HG03039 (cell line): ENCODE measurements at regions not wholly inside any gene's neighbourhood (a gene's known extent, or its start where the extent isn't known, plus 50 kb on each side); places are given as distances from the start of the nearest gene placed in this dataset.

ENCODE experiments used
- ATAC-seq: cut with Tn5 transposase; IDR thresholded peaks from one replicate; pipeline ENCODE4 v1.9.1; 2021; ENCODE audit warnings: mild to moderate bottlenecking, moderate library complexity; ENCODE audit not compliant: unreplicated experiment

DNA sequence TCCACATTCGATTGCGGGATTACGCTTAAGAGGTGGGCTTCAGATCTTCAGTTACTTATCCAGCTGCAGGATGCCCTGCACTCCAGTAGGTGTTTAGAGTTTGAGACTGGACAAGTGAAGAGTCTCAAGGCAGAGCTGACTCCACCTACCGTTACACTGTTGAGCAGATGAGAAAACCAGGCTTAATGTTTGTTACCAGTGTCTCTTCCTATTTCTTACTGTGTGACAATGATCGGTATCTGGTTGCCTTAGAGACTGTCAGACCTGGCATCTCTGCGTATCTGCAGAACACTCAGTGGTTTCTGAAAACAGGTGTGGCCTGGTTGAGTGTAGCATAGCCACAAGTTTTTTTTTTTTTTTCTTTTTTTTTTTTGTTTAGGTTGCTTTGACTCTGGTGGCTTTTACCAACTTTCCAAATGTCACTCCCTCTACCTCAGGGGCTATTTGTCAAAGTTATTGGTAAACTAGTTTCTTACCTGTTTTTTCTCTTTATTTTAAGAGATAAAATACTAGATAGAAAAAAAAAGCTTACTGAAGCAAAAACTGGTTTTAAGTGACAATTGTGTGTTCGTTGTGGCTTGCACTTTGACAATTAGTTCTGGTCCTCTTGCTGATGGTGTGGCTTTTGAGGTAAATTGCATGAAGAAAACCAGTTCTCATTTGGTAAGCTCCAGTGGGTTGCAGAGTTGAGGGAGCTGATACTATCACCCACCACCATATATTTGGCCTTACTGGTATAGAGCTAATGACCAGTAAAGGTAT lies 284.8 kb downstream of the ETS1 start:
- ATAC-seq, result peak; percentile 83

DNA sequence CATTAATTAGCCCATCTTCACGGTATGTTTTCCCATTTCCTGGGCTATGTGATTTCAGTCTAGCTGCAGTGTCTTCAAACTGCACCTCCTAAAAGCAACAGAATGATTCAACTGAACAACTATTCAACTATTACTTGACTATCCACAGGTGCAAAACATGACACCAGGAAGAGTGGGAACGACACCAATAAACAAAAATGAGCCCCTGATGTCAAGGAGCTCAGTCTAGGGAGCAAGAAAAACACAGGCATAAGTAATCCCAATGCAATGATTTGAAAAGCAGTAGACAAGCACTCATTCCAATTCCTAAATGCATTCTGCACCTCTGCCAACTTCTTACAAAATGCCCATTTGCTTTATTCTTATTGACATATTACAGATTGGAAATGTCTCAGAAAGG lies 285.6 kb downstream of the ETS1 start:
- ATAC-seq, result no peak

DNA sequence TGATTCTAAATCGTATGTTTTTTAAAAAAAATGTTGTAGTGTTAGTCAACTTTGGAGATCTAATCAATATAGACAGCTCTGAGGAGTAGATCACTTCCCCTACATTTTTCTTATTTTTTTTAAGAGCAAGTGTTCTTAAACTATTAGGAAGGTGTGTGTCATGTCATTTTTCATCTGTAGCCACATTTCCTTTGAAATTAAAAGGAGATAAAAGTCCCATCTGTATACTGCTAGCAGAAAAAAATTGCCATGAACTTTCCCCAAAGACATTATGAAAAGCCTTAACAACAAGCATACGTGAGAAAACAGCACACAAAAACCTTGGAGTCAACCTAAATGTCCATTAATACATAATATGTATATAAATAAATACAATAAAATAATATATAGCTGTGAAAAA lies 286.6 kb downstream of the ETS1 start:
- ATAC-seq, result no peak

DNA sequence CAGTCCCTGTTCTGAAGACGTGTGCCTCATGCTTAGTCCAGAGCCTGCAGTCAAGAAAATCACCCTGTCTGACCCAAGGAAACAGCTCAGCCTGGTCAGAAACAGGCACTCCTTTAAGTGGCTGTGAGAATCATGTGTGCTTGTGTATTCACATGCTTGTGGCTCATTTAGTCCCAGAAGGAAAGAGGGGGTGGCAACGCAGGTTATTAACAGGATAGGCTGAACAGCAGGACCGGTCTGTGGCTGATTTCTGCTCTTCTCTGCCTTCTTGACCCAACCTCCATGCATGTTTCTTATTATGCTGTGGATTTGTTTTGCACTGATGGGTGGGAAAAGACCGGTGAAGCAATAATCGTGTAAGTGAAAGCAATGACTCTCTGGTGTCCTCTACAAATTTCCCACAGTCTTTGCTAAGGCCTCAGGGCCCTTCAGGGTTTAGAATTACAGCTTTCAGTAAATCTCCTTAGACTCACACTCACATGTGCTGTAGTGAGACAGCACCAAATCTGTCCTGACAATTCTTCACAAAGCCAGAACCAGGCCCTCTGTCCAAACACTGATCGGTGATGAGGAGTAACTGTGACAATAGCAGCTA lies 288.1 kb downstream of the ETS1 start:
- no peak for ATAC-seq

DNA sequence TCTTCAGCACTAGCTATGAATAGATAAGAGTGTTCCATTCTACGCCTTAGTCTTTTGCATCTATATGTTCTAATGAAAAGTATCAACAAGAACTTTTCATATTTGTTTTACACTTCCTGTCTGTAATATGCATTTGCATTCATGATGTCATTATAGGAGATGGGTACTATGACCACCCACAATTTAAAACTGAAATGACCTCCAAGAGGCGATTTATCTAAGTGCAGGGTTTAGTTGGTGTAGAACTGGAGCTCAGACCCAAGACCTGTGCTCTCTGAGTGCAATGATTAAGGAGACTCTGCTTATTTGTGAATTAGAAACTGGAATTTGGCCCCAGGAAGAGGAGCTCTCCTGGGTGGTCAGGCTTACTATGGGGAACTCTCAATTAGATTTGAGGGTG lies 289.1 kb downstream of the ETS1 start:
- no peak for ATAC-seq

DNA sequence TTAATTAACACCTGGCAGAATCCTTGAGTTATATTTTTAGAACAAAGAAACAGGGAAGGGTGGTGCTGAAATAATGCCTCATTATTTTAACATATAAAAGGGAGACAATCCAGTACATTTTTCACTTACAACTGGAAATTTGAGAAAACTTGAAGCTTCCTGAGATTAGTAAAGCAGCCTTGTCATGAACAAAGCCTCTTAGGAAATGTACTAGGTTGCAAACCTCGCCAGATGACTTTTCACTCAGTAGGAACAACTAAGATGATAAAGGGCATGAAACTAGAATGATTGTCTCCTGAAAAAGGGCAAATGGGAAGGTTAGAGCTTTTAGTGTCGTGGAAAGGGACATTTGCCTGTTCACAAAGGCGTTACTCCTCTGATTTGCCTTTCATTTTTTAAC lies 289.6 kb downstream of the ETS1 start:
- no peak for ATAC-seq

DNA sequence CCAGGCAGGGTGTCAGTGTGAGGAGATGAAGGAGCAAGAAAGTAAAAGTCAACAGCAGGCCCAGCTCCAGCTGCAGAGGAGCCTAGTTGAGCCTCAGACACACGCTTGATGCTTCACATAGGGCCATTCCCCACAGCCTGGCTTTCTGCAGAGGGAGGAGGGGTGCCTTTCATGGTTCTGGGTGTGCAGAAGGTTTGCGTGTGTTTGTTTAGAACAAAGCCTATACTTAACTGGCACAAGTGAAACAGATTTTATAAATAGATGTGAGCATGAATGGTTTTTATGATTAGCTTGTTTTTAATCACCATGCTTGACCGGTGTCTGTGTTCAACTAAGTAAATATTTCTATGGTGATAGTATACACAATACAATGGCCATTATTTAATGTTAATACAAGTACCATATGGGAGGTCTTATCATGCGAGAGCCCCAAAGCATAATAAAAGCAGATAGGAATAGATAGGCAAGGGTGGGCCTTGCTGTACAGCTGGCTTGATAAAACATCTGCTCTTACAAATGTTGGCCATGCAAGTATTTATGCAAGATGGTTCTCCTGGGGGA lies 290.2 kb downstream of the ETS1 start:
- ATAC-seq, result no peak

DNA sequence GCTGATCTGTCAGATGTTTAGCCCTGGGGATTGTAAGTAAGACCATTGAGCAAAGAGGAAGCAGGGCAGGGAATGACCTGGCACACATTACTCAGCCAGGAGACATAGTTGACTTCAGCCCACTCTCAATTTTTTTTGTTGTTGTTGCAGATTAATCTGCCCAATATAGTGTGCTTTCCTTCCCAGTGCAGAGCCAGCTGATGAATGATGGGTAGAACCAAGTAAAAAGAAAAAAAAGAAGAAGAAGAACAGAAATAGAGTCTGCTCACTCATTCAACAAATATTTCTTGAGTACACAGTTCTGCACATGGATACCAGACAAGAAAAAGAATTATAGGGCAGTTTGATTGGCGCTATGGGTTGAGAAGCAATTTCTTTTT lies 292.7 kb downstream of the ETS1 start:
- ATAC-seq, result no peak

DNA sequence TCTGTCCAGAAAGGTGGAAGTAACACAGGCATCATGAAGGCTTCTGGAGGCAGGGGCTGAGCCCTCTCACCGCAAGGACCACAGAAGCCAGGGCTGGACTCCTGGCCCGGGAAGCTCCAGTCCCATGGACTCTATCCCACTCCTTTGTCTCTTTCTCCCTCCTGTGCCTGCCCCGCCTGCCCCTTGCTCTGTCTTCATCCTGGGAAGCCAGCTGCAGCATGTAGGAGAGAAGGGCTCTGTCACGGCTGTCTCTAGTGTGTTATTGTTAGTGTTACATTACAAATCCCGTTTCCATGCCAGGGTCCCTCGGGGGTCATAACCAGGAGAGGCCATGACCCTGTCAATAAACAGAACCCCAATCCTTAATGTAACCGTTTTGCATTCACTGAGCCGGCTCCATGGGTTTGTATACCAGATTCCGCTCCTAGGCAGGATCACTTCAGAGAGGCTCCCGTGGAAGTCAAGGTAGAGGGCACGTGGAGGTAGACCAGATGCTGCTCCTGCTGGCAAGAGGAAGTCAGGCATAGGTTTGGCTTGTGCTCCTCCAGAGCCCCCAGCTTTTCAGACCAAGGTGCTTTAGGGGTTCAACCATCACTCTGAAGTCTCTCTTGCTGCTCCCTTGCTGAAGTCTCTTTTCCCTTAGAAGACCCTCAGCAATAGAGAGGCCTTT lies 293.2 kb downstream of the ETS1 start:
- no peak for ATAC-seq

DNA sequence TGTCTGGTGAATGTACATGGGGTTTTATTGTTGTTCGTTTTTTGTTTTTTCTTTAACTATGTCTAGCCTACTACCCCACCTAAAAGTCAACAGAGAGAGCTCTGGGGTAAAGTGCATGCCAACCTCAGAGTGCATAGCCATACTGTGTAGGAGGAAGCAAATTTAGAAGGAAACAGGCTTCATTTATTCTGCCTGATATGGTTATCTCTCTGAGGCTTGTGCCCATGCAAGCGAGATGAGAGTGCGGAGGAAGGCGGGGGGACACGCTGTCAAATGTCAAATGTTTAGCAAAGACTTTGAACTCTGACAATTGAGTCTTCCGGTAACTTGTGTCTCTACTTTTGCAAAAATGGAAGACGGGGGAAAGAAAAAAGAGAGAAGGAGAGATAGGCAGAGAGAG lies 295.5 kb downstream of the ETS1 start:
- ATAC-seq, result no peak

DNA sequence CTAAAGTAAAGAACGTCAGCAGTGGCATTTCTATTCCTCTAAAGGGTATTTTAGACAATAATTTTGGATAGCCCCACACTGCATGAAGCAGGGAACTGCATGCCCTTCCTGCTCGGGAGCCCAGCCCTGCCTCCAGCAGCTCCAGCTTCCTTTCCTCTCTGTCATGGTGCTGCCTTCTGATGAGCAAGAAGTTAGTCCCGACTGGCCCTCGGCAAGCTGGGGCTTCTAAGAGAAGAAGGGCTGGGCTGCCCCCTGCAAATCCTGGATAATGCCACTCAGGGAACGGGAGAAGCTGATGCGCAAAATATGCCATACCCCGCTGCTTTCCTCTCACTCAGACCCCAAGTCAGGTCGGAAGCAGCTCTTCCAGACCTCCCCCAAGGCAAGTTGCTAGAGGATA lies 296.4 kb downstream of the ETS1 start:
- ATAC-seq, result no peak

DNA sequence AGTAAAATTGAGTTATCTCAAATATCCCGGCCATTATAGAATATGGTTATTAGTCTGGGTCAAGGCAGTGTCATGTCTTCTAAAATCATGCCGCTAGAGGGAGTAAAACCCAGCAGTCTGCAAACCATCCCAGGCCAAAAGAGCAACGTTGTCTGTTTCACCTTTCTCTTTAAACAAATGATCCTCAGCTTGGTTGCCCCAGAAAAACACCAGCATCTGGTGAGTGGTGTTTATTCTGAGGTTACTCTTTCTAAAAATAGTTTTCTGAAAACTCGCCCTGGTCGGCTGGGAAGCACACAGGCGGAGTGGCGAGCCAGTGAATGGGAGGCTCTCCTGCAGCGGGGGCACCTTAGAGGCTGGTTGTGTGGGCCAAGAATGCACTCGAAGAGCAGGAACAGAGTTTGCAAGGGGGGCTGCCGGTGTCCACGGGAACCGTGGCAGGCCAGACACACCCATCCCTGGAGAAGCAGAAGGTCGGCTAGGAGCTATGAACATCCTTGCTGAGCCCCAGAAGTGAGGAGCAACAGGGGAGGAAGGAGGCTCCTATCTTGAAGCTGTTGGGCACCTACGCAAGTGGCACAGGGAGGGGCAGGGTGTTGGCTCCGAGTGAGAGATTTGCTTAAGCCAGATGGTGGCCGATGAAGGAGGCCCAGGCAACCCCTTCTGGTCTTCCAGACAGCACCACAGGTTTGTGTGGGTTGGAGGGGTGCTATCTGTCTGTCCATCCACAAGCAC lies 297.1 kb downstream of the ETS1 start:
- peak; percentile 66 for ATAC-seq

DNA sequence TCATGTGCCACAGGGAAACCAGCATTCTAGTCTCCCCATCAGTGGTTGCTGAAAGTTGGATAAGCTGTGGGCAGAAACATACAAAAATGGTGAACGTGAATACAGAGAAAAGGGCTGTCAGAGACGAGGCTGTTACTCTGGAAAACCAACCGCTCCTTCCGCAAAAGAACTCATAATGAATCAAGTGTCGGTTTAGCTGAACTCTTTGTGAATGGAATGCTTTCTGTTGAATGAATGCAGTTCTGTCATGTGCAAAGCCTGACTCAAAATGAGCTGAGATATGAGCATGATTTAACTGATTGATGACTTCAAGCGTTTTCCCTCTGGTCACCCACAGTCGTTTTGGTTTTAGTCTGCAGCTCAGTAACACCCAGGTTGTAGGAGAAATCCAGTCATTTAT lies 298.3 kb downstream of the ETS1 start:
- ATAC-seq, result peak; percentile 62

DNA sequence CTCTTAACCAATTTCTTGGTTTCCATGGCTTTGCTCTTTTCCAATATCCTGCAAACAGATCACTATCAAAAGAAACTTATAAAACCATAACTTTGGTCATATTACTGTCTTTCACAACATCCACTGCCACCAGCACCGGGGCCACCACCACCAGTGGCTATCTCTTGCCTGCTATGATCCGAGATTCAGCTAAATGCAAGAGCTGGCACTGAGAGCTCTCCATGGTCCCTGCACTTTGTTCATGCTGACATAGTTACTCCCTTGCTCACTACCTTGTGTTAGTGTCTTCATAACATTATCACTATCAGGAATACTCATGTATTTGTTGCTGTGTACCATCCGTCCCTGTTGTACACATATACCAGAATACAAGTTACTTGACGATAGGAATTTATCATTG lies 299.0 kb downstream of the ETS1 start:
- no peak for ATAC-seq

DNA sequence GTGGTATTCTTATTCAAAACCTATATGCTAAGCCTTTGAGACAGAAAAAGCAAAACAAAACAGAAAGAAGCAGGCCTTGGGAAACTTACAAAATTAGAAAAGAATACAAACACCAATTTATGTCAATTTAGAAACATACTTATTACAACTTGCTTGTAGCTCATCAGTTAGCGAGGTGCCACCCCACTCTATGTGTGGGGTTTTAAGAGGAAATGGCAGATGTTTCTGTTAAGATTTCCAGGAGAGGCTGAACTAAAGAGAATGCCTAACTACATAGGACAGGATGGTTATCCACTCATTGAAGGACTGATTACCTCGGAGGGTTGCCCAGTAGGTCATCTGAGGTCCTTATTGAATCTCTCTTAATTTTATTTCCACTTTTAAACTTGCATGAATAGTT lies 302.0 kb downstream of the ETS1 start:
- ATAC-seq, result no peak

DNA sequence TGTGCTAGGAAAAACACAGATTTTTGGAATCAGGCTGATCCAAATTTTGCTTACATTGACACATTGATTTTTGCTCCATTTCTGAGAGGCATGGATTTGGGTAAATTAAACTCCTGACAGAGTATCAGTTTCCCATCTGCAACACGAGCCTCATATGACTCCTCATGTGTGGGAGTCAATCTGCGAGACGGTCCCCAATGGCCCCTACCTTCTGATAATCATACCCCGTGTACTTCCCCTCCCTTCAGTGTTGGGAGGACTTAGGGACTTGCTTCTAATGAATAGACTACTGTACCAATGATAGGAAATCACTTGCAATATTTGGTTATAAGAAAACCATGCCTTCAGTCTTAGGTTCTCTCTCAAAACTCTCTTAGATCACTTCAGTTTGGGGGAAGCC lies 302.7 kb downstream of the ETS1 start:
- ATAC-seq, result no peak

DNA sequence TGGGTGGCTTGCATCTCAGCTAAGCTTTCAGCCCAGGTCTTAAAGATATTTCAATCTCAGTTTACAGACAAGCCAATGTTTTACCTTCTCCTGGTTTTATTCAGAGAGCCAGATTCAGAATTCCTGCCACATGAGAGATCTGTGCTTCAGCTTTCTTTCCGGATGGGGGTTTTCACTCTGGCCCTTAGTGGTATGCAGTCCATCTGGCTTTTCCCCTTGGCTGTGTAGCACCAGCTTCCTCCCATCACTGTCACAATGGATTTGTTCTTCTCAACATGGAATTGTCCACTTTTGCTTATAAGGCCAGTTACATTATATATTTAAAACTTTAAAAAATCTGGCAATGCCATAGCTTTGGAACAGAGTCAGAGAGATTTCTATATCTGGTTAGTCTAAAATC lies 303.9 kb downstream of the ETS1 start:
- ATAC-seq, result no peak

DNA sequence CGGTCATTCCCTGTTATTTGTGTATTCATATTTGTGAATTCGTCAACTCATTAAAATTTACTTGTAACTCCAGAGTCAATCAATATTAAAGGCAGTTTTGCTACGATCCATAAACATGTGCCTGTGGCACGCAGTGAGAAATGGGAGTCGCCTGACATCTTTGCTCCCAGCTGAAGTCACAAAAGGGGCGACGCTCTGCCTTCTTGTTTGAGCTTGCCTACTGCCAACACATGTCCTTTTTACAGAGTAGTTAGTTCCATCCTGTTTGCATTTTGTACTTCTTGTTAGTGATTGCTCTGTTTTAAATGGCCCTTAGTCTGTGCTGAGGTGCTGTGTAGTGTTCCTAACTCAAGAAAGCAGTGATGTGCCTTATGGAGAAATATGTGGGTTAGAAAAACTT lies 305.3 kb downstream of the ETS1 start:
- ATAC-seq, result no peak

DNA sequence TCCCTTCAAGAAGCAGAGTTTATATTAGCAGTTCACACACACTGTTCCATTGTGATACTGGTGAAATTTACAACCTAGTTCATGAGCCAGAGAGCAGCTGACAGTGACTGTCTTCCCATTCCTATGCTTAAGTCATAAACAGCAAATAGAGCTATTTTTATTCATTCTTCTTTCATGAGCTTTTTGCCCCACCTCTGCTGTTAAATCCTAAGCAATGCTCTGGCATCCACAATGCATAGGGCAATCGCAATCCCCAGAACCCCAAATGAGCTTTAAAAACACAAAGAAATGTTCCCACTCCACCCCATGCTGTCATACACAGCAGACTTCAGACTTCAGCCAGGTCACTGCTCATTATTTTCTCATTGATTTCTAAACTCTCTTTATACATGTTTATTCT lies 307.5 kb downstream of the ETS1 start:
- no peak for ATAC-seq

DNA sequence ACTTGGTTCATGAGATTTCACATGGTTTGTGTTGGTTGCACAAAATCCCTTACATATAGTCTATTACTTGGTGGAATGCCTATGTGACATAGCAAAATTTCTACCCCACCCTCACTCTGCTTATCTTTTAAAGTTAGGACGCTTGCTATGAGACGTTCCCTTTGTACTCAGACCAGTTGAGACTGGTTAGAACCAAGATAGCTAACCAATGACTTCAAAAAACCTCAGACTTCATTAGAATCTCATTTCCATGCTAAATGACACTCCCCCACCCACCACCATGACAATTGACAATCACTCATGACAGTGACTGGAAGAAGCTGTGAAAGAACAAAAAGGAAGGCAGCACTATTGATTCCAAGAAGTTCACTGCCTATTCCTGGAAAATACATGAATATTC lies 313.6 kb downstream of the ETS1 start:
- no peak for ATAC-seq

DNA sequence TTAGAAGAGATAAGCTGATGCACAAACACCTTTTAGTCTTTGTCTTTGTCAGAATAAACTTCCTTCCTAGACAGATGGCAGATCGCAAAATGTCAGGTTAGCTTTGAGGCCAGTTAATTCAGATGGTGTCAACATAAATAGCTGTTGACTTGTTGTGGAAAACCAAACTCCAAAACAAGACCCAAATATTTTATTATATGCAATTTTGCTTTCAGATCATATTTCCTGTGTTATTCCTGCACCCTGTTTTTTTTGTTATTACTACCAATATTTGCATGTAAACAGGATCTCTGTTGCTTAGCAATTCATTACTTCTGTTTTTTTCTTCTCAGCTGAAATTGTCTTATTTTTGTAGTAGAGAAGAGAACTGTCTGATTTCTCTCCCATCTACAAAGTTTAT lies 316.0 kb downstream of the ETS1 start:
- ATAC-seq, result no peak
